SU-DHL-6 (cell line): ENCODE measurements at regions not wholly inside any gene's neighbourhood (a gene's known extent, or its start where the extent isn't known, plus 50 kb on each side); places are given as distances from the start of the nearest gene placed in this dataset.
A peak's percentile ranks its signal among the peaks of the same experiment; 100 is the strongest.

Source experiments
- CTCF ChIP-seq: fragments of 200-600 bp; sonication (generic); IDR thresholded peaks from one replicate; pipeline ENCODE4 v1.5.1; 2017; ENCODE audit warnings: antibody characterized with exemption, mild to moderate bottlenecking, low read length, moderate library complexity; ENCODE audit not compliant: insufficient read depth, poor library complexity, severe bottlenecking
- EZH2phosphoT487 ChIP-seq: fragments of 200-600 bp; sonication (generic), shearing (Covaris generic); conservative IDR thresholded peaks from 2 replicates; pipeline ENCODE4 v1.6.1; 2018; ENCODE audit warnings: mild to moderate bottlenecking, antibody characterized with exemption, low read length, moderate library complexity, mixed read lengths

DNA sequence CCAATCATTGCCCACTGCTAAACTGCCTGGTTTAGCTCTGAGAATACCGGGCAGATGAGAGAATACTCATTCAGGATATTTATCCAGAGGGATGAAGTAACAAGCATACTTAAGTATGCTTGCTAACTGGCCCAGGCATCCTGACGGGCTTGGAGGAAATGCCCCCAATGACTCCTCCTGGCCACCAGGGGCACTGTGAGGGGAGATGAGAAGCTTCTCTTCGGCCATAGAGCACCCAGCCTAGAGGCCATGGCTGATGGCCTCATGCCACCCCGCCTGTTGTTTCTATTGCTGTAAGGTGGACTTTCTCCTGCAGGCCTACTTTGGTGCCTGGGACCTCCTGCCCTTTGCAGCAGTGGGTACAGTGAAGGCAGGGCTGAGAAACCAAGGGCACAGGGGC lies 134.5 kb upstream of the FSTL4 start:
- TF ChIP-seq CTCF = peak; percentile 17
- no peak for TF ChIP-seq EZH2phosphoT487
